HepG2 (cell line): ENCODE measurements at regions not wholly inside any gene's neighbourhood (a gene's known extent, or its start where the extent isn't known, plus 50 kb on each side); places are given as distances from the start of the nearest gene placed in this dataset.

Experiments
- AGO1 ChIP-seq: fragments of 200-400 bp; formaldehyde crosslinking; IDR thresholded peaks from 2 replicates; pipeline ENCODE4 v1.6.1; 2017; ENCODE audit warnings: mild to moderate bottlenecking, low read depth, low read length, moderate library complexity; ENCODE audit not compliant: poor library complexity, severe bottlenecking
- CREM ChIP-seq, 2 experiments: sonication (generic) in 1 of 2; formaldehyde crosslinking in 1 of 2; IDR thresholded peaks; 2 replicates each; pipeline versions ENCODE4 v1.4.0 to v1.6.1; 2016 to 2020; ENCODE audit warnings: antibody characterized with exemption in 1 of 2, mild to moderate bottlenecking in 1 of 2, missing genetic modification reagents in 1 of 2
- DRAP1 ChIP-seq: IDR thresholded peaks from 2 replicates; pipeline ENCODE4 v1.6.1; 2016; ENCODE audit warnings: missing genetic modification reagents, missing compliant biosample characterization
- HHEX ChIP-seq: IDR thresholded peaks from 2 replicates; pipeline ENCODE4 v1.6.1; 2016; ENCODE audit warnings: control low read depth
- HNRNPLL ChIP-seq: fragments of 200-400 bp; formaldehyde crosslinking; IDR thresholded peaks from 2 replicates; pipeline ENCODE4 v1.6.1; 2017; ENCODE audit warnings: mild to moderate bottlenecking, low read depth, low read length; ENCODE audit not compliant: poor library complexity, severe bottlenecking
- KLF11 ChIP-seq: IDR thresholded peaks from 2 replicates; pipeline ENCODE4 v1.6.1; 2016; ENCODE audit warnings: missing compliant biosample characterization
- NFKBIZ ChIP-seq: IDR thresholded peaks from 2 replicates; pipeline ENCODE4 v1.6.1; 2018; ENCODE audit warnings: missing genetic modification reagents, missing compliant biosample characterization
- POLR2AphosphoS2 ChIP-seq: IDR thresholded peaks from 2 replicates; pipeline ENCODE4 v1.6.1; 2011; ENCODE audit warnings: low read depth, low read length, improper control_type of control experiment
- RORA ChIP-seq: sonication (generic); formaldehyde crosslinking; IDR thresholded peaks from 2 replicates; pipeline ENCODE4 v1.5.0; 2020; ENCODE audit warnings: mild to moderate bottlenecking, missing genetic modification reagents, moderate library complexity
- SRY ChIP-seq: sonication (generic); formaldehyde crosslinking; IDR thresholded peaks from 2 replicates; pipeline ENCODE4 v1.8.0; 2022; ENCODE audit warnings: mild to moderate bottlenecking, missing genetic modification reagents
- TEF ChIP-seq: sonication (generic); formaldehyde crosslinking; IDR thresholded peaks from 2 replicates; pipeline ENCODE4 v1.5.0; 2020; ENCODE audit warnings: missing genetic modification reagents
- TIGD3 ChIP-seq: sonication (generic); formaldehyde crosslinking; IDR thresholded peaks from 2 replicates; pipeline ENCODE4 v1.5.1; 2020; ENCODE audit warnings: mild to moderate bottlenecking, missing genetic modification reagents, borderline replicate concordance
- ZNF20 ChIP-seq: sonication (generic); formaldehyde crosslinking; IDR thresholded peaks from 2 replicates; pipeline ENCODE4 v1.4.0; 2020; ENCODE audit warnings: mild to moderate bottlenecking, moderate library complexity, missing genetic modification reagents
- ZNF33A ChIP-seq: sonication (generic); formaldehyde crosslinking; IDR thresholded peaks from 2 replicates; pipeline ENCODE4 v1.5.1; 2020; ENCODE audit warnings: missing genetic modification reagents, mild to moderate bottlenecking, moderate library complexity, borderline replicate concordance
- ZNF609 ChIP-seq: sonication (generic); formaldehyde crosslinking; IDR thresholded peaks from 2 replicates; pipeline ENCODE4 v1.4.0; 2020; ENCODE audit warnings: mild to moderate bottlenecking, missing genetic modification reagents, borderline replicate concordance
- ZNF674 ChIP-seq: sonication (generic); formaldehyde crosslinking; IDR thresholded peaks from 2 replicates; pipeline ENCODE4 v1.5.0; 2020; ENCODE audit warnings: low read depth, mild to moderate bottlenecking, missing genetic modification reagents
- ZSCAN30 ChIP-seq: sonication (generic); formaldehyde crosslinking; IDR thresholded peaks from 2 replicates; pipeline ENCODE4 v1.5.0; 2020; ENCODE audit warnings: mild to moderate bottlenecking, missing genetic modification reagents
- TF ChIP-seq, protein P1 (sequence below): sonication (generic); formaldehyde crosslinking; conservative IDR thresholded peaks from 2 replicates; pipeline ENCODE4 v1.8.0; 2022; ENCODE audit warnings: mild to moderate bottlenecking, moderate library complexity, missing genetic modification reagents
- TF ChIP-seq, protein P2 (sequence below): sonication (generic); formaldehyde crosslinking; IDR thresholded peaks from 2 replicates; pipeline ENCODE4 v1.8.0; 2022; ENCODE audit warnings: missing genetic modification reagents, mild to moderate bottlenecking, inconsistent platforms, borderline replicate concordance

GRCh38 chr5:42874621-42875198 lies 63.0 kb upstream of the SELENOP start (continued):
- peak; percentile 59; the same call in 1 of the 2 replicates for TF ChIP-seq NFKBIZ (CRISPR knock-in tag)
- no peak for TF ChIP-seq ZNF674 (CRISPR knock-in tag)
- TF ChIP-seq SRY (CRISPR knock-in tag), result no peak
- no peak for TF ChIP-seq ZNF33A (CRISPR knock-in tag)
- no peak for TF ChIP-seq TIGD3 (CRISPR knock-in tag)
- TF ChIP-seq ZNF20 (CRISPR knock-in tag), result no peak
- no peak for TF ChIP-seq TEF (CRISPR knock-in tag)
- TF ChIP-seq HNRNPLL, result no peak
- TF ChIP-seq ZNF609 (CRISPR knock-in tag), result no peak
- TF ChIP-seq CREM (IDR thresholded peaks at IDR 0.05), result peak; percentile 88
- no peak for TF ChIP-seq CREM (CRISPR knock-in tag; IDR thresholded peaks at IDR 0.05)
- no peak for TF ChIP-seq AGO1
- TF ChIP-seq KLF11 (CRISPR knock-in tag), result no peak
- no peak for TF ChIP-seq RORA (CRISPR knock-in tag)
- no peak for TF ChIP-seq POLR2AphosphoS2
- no peak for TF ChIP-seq DRAP1
- no peak for TF ChIP-seq ZSCAN30 (CRISPR knock-in tag)
- no peak for TF ChIP-seq HHEX (CRISPR knock-in tag)
- TF ChIP-seq, protein P1, sequence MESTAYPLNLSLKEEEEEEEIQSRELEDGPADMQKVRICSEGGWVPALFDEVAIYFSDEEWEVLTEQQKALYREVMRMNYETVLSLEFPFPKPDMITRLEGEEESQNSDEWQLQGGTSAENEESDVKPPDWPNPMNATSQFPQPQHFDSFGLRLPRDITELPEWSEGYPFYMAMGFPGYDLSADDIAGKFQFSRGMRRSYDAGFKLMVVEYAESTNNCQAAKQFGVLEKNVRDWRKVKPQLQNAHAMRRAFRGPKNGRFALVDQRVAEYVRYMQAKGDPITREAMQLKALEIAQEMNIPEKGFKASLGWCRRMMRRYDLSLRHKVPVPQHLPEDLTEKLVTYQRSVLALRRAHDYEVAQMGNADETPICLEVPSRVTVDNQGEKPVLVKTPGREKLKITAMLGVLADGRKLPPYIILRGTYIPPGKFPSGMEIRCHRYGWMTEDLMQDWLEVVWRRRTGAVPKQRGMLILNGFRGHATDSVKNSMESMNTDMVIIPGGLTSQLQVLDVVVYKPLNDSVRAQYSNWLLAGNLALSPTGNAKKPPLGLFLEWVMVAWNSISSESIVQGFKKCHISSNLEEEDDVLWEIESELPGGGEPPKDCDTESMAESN, result no peak
- TF ChIP-seq, protein P2, sequence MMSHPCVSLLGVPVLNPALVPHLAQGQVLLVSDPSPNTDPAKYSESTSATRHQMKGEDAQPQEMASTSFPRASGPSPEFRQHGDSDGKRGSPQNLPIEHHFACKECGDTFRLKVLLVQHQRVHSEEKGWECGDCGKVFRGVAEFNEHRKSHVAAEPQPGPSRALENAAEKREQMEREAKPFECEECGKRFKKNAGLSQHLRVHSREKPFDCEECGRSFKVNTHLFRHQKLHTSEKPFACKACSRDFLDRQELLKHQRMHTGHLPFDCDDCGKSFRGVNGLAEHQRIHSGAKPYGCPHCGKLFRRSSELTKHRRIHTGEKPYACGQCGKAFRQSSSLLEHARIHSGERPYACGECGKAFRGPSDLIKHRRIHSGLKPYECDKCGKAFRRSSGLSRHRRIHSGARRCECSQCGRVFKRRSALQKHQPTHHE (CRISPR knock-in tag), result no peak
